Activated B cell treated with CpG ODN at 0.5 μM for 24 hours (primary cell): ENCODE measurements at regions not wholly inside any gene's neighbourhood (a gene's known extent, or its start where the extent isn't known, plus 50 kb on each side); places are given as distances from the start of the nearest gene placed in this dataset.

Experiments
- ATAC-seq: fragments of 200-7000 bp; cut with Tn5 transposase; one replicate; pipeline ENCODE4 v1.10.0; 2021; ENCODE audit warnings: low read depth, mild to moderate bottlenecking, moderate library complexity
- CTCF ChIA-PET: fragments of 350-600 bp; sonication (Branson Sonifier 250); formaldehyde crosslinking; loops from one replicate; lab custom pipeline; 2021; ENCODE audit warnings: antibody characterized with exemption; lab: Charles Lee
- POLR2A ChIA-PET: fragments of 350-600 bp; sonication (Branson Sonifier 250); formaldehyde crosslinking; loops from one replicate; lab custom pipeline; 2021; ENCODE audit warnings: antibody characterized with exemption; lab: Charles Lee
- DNase-seq: peaks from one replicate; pipeline ENCODE4 v3.0.0; 2022
- H3K27ac Mint-ChIP-seq: one replicate; pipeline ENCODE4 v1.8.0; 2020; ENCODE audit warnings: mixed read lengths
- H3K27me3 Mint-ChIP-seq: one replicate; pipeline ENCODE4 v1.8.0; 2021; ENCODE audit warnings: mixed read lengths
- H3K36me3 Mint-ChIP-seq: one replicate; pipeline ENCODE4 v1.8.0; 2021; ENCODE audit warnings: low read depth, mixed read lengths
- H3K4me1 Mint-ChIP-seq: one replicate; pipeline ENCODE4 v1.8.0; 2021; ENCODE audit warnings: mixed read lengths
- H3K4me3 Mint-ChIP-seq: one replicate; pipeline ENCODE4 v1.8.0; 2020; ENCODE audit warnings: mild to moderate bottlenecking, mixed read lengths
- H3K9me3 Mint-ChIP-seq: one replicate; pipeline ENCODE4 v1.8.0; 2020; ENCODE audit warnings: mixed read lengths
- intact Hi-C: fragments of 100-400 bp; cut with micrococcal nuclease; formaldehyde crosslinking; loops from one replicate; pipeline ENCODE4 v1.15.1; 2024
- TF ChIP-seq, protein P1 (sequence below): fragments of 200-600 bp; IDR thresholded peaks from one replicate; pipeline ENCODE4 v1.8.0; 2022; ENCODE audit warnings: antibody characterized with exemption, mild to moderate bottlenecking

DNA sequence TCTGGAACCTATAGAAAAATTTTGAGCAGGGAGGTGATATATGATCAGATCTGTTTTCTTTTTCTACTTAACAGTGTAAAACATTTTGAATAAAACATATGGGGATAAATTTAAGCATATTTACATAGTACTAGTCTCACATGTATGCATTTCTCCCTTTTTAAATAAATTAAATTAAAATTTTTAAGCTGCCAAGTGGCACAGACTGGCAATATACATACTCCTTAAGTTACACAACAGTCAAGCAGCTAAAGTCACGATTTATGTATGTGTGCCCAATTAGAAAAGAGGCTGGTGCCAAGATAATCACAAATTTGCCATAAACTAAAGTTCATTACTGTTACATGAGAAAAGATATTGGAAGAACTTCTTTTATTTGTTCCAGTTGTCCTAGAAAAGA is 532.0 kb downstream of the RWDD3 start:
- intact Hi-C loops, result no loop called here
- ATAC-seq (no peak), DNase-seq (no peak)
- Mint-ChIP-seq H3K4me1 (no peaks in the 10 kb centered on the region), H3K9me3 (peaks cover 9% of the 10 kb centered on the region), H3K36me3 (no peaks in the 10 kb centered on the region), H3K27me3 (no peaks in the 10 kb centered on the region), H3K27ac (no peak overlapping the region), H3K4me3 (no peak overlapping the region)
- CTCF ChIA-PET, result no interaction called here
- TF ChIP-seq, protein P1, sequence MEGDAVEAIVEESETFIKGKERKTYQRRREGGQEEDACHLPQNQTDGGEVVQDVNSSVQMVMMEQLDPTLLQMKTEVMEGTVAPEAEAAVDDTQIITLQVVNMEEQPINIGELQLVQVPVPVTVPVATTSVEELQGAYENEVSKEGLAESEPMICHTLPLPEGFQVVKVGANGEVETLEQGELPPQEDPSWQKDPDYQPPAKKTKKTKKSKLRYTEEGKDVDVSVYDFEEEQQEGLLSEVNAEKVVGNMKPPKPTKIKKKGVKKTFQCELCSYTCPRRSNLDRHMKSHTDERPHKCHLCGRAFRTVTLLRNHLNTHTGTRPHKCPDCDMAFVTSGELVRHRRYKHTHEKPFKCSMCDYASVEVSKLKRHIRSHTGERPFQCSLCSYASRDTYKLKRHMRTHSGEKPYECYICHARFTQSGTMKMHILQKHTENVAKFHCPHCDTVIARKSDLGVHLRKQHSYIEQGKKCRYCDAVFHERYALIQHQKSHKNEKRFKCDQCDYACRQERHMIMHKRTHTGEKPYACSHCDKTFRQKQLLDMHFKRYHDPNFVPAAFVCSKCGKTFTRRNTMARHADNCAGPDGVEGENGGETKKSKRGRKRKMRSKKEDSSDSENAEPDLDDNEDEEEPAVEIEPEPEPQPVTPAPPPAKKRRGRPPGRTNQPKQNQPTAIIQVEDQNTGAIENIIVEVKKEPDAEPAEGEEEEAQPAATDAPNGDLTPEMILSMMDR, result no peak
- POLR2A ChIA-PET, result no interaction called here

DNA sequence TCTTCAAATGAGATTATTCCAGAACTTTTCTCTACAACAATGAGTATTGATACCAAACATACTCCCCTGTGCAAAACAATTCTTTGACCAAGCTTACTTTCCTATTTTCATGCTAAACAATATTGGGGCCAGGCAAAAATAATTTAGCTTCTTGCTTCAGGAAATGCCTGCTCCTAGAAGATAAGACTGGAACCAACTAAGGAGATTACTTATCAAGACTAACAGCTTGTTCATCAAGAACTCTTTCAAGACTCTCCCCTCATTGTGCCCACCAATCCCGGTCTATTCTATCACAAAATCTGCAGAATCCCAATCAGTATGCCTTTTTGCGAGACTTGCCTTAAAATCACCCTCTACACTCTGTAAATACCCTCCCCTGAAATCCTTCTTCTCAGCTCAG is 536.6 kb downstream of the RWDD3 start:
- intact Hi-C loops, result no loop called here
- Mint-ChIP-seq H3K36me3 (no peaks in the 10 kb centered on the region), H3K4me1 (no peaks in the 10 kb centered on the region), H3K27me3 (no peaks in the 10 kb centered on the region), H3K9me3 (peaks cover 2% of the 10 kb centered on the region), H3K27ac (no peak overlapping the region), H3K4me3 (no peak overlapping the region)
- ATAC-seq, result no peak
- POLR2A ChIA-PET, result no interaction called here
- TF ChIP-seq, protein P1, result no peak
- CTCF ChIA-PET, result no interaction called here
- no peak for DNase-seq

DNA sequence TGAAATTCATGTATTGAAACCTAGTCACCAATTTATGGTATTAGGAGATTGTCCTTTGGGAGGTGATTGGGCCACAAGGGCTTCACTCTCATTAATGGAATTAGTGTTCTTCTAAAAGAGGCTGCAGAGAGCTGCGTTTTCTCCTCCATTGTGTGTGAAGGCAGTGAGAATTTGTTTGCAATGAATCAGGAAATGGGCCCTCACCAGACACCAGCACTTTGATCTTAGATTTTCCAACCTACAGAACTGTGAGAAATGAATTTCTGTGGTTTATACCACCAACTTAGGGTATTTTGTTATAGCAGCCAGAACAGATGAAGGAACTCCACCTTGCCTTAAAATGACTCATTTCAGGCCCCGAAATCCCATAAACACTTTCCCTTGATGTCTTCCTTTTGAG is 544.2 kb downstream of the RWDD3 start:
- Mint-ChIP-seq H3K4me1 (no peaks in the 10 kb centered on the region), H3K27me3 (no peaks in the 10 kb centered on the region), H3K4me3 (no peak overlapping the region), H3K36me3 (no peaks in the 10 kb centered on the region), H3K27ac (no peak overlapping the region), H3K9me3 (peaks cover 6% of the 10 kb centered on the region)
- ChIA-PET CTCF (no interaction called here), POLR2A (no interaction called here)
- TF ChIP-seq, protein P1, result no peak
- intact Hi-C loops, result no loop called here
- ATAC-seq (no peak), DNase-seq (no peak)

GRCh38 chr1:95780836-95781235 is 546.8 kb downstream of the RWDD3 start:
- no peak overlapping the region for H3K4me3 Mint-ChIP-seq
- no peak overlapping the region for H3K27ac Mint-ChIP-seq
- ATAC-seq (no peak), DNase-seq (no peak)
- peaks cover 6% of the 10 kb centered on the region for H3K9me3 Mint-ChIP-seq
- intact Hi-C loops, result no loop called here
- no peaks in the 10 kb centered on the region for H3K4me1 Mint-ChIP-seq
- ChIA-PET POLR2A (no interaction called here), CTCF (no interaction called here)
- no peaks in the 10 kb centered on the region for H3K36me3 Mint-ChIP-seq
- TF ChIP-seq, protein P1, result no peak
- no peaks in the 10 kb centered on the region for H3K27me3 Mint-ChIP-seq

- H3K27me3 Mint-ChIP-seq, result no peaks in the 10 kb centered on the region
- ATAC-seq (no peak), DNase-seq (no peak)
- H3K4me3 Mint-ChIP-seq, result no peak overlapping the region
- TF ChIP-seq, protein P1, result no peak
- H3K27ac Mint-ChIP-seq, result no peak overlapping the region
- CTCF ChIA-PET, result no interaction called here
- no peaks in the 10 kb centered on the region for H3K4me1 Mint-ChIP-seq
- no peaks in the 10 kb centered on the region for H3K36me3 Mint-ChIP-seq
- POLR2A ChIA-PET, result no interaction called here
- H3K9me3 Mint-ChIP-seq, result peaks cover 11% of the 10 kb centered on the region
- intact Hi-C loops, result no loop called here
Measured at GRCh38 chr1:95790136-95790535, 556.1 kb downstream of the RWDD3 start.
